HFFc6 (cell line): ENCODE measurements at regions not wholly inside any gene's neighbourhood (a gene's known extent, or its start where the extent isn't known, plus 50 kb on each side); places are given as distances from the start of the nearest gene placed in this dataset.
A peak's percentile ranks its signal among the peaks of the same experiment; 100 is the strongest.

Experiments used
- DNase-seq: peaks from one replicate; pipeline ENCODE4 v3.0.0-alpha.2; 2018
- H3K27ac Mint-ChIP-seq: 2 replicates; pipeline ENCODE4 v1.8.0; 2020; ENCODE audit warnings: mild to moderate bottlenecking, mixed read lengths
- H3K27me3 Mint-ChIP-seq: 2 replicates; pipeline ENCODE4 v1.8.0; 2021; ENCODE audit warnings: mild to moderate bottlenecking, moderate library complexity, mixed read lengths; ENCODE audit not compliant: insufficient read depth
- H3K36me3 Mint-ChIP-seq: 2 replicates; pipeline ENCODE4 v1.8.0; 2021; ENCODE audit warnings: low read depth, mixed read lengths
- H3K4me1 Mint-ChIP-seq: 2 replicates; pipeline ENCODE4 v1.8.0; 2020; ENCODE audit warnings: low read depth, mixed read lengths
- H3K4me3 Mint-ChIP-seq: 2 replicates; pipeline ENCODE4 v1.8.0; 2020; ENCODE audit warnings: mild to moderate bottlenecking, moderate library complexity, mixed read lengths
- H3K9me3 Mint-ChIP-seq: 2 replicates; pipeline ENCODE4 v1.8.0; 2020; ENCODE audit warnings: mild to moderate bottlenecking, mixed read lengths
- CTCF ChIP-seq: fragments of 200-600 bp; sonication (generic); IDR thresholded peaks from 2 replicates; pipeline ENCODE4 v1.5.0; 2021; ENCODE audit warnings: antibody characterized with exemption, mild to moderate bottlenecking

- Mint-ChIP-seq H3K27me3 (peaks cover 13% of the 10 kb centered on the region), H3K9me3 (peaks cover 5% of the 10 kb centered on the region), H3K36me3 (peaks cover 4% of the 10 kb centered on the region; the same call in 1 of the 2 replicates), H3K4me1 (no peaks in the 10 kb centered on the region), H3K27ac (no peak overlapping the region), H3K4me3 (no peak overlapping the region)
- TF ChIP-seq CTCF: no peak
- no peak for DNase-seq
These were observed 250.5 kb downstream of the KLF13 start for GRCh38 chr15:31577108-31577507.

DNA sequence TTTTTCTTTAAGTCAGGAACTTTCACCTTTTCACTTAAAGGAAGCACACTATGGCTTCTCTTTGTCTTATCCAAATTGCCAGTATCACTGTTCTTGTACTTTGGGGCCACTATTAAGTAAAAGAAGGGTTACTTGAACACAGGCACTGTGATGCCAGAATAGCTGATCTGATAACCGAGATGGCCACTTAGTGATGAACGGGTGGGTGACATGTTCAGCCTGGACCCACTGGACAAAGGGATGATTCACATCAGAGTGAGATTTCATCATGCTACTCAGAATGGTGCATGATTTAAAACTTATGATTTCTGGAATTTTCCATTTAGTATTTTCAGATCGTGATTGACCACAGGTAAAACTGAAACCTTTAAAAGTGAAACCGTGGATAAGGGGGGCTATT lies 252.6 kb downstream of the KLF13 start:
- DNase-seq: no peak
- no peak overlapping the region for H3K4me3 Mint-ChIP-seq

GRCh38 chr15:31579976-31580375 lies 253.3 kb downstream of the KLF13 start:
- Mint-ChIP-seq H3K27ac (no peak overlapping the region), H3K4me1 (no peaks in the 10 kb centered on the region), H3K36me3 (peaks cover 7% of the 10 kb centered on the region; the same call in 1 of the 2 replicates), H3K27me3 (peaks cover 17% of the 10 kb centered on the region), H3K9me3 (peaks cover 8% of the 10 kb centered on the region), H3K4me3 (no peak overlapping the region)
- no peak for DNase-seq
- no peak for TF ChIP-seq CTCF

More for the DNA sequence above, 252.6 kb downstream of the KLF13 start:
- no peaks in the 10 kb centered on the region for H3K4me1 Mint-ChIP-seq
- H3K9me3 Mint-ChIP-seq: peaks cover 8% of the 10 kb centered on the region
- peaks cover 7% of the 10 kb centered on the region; the same call in 1 of the 2 replicates for H3K36me3 Mint-ChIP-seq
- no peak for TF ChIP-seq CTCF
- H3K27ac Mint-ChIP-seq: no peak overlapping the region
- H3K27me3 Mint-ChIP-seq: peaks cover 20% of the 10 kb centered on the region

DNA sequence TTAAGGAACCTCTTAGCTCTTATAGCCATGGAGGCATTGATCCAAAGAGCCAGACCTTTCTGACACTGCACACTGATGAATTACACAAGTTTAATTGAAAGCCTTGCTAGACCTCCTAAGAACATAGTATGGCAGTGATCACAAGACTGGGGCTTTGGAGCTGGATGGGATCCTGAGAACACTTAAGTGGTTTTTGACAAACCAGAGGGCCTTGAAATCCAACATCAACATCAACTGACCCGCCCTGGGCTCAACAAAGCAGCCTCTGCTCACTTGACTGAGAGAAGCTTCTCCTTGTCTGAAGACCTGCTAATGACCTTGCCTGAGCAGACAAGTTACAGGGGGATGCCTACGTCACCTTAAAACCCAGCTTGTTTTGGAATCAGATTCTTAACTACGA lies 257.6 kb downstream of the KLF13 start:
- Mint-ChIP-seq H3K4me3 (no peak overlapping the region), H3K9me3 (peaks cover 8% of the 10 kb centered on the region), H3K27me3 (peaks cover 22% of the 10 kb centered on the region)

DNA sequence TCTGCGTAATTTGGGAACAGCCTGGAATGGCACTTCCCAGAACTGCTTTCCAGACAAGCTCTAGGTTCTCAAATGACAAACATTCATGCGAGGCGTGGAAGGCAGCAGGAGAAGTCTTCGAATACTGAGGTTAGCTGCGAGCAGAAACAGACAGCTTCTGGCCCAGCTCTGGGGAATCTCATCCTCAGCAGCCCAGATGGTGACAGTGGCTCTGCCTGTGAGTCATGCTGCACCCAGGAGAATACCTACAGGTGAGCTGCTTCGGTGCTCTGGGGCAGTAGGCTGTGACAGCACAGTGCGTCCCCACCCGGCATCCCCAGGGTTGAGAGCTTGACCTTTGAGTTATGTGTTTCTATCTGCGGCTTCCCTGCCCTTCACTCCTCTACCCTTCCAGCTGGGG lies 258.6 kb downstream of the KLF13 start:
- Mint-ChIP-seq H3K27me3 (peaks cover 22% of the 10 kb centered on the region), H3K36me3 (peaks cover 7% of the 10 kb centered on the region; the same call in 1 of the 2 replicates), H3K4me1 (peaks cover 6% of the 10 kb centered on the region), H3K9me3 (peaks cover 8% of the 10 kb centered on the region), H3K4me3 (no peak overlapping the region), H3K27ac (no peak overlapping the region)
- DNase-seq: no peak
- no peak for TF ChIP-seq CTCF

More for the DNA sequence above, 257.6 kb downstream of the KLF13 start:
- Mint-ChIP-seq H3K36me3 (peaks cover 7% of the 10 kb centered on the region; the same call in 1 of the 2 replicates), H3K27ac (no peak overlapping the region), H3K4me1 (peaks cover 6% of the 10 kb centered on the region)
- TF ChIP-seq CTCF: no peak
- no peak for DNase-seq

DNA sequence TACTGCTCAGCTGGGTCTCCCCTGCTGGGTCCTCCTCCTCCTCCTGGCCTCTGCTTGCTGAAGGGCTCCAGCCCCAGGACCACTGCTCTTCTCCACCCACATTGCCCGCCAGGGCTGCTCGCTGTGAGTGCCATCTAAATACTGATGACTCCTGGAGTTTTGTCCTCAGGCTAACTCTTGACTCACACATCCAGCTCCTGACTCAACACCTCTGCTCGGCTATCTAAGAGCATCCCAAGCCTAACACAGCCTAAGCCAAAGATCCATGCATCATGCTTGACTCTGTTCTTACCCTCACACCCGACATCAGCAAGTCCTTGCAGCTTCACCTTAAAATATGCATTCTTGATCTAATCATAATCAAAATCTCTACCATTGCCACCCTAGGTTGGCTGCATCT lies 260.2 kb downstream of the KLF13 start:
- peaks cover 6% of the 10 kb centered on the region; the same call in 1 of the 2 replicates for H3K36me3 Mint-ChIP-seq
- no peak overlapping the region for H3K27ac Mint-ChIP-seq
- no peak overlapping the region for H3K4me3 Mint-ChIP-seq
- peaks cover 6% of the 10 kb centered on the region for H3K4me1 Mint-ChIP-seq
- peaks cover 5% of the 10 kb centered on the region for H3K9me3 Mint-ChIP-seq
- no peak for TF ChIP-seq CTCF
- peaks cover 22% of the 10 kb centered on the region for H3K27me3 Mint-ChIP-seq
- peak; percentile 6 for DNase-seq
